VCaP (cell line): ENCODE measurements at regions not wholly inside any gene's neighbourhood (a gene's known extent, or its start where the extent isn't known, plus 50 kb on each side); places are given as distances from the start of the nearest gene placed in this dataset.

Experiments
- H3K27ac ChIP-seq: fragments of 450-650 bp; 2 replicates; pipeline ENCODE4 v1.5.1; 2017
- TF ChIP-seq, protein P1 (sequence below): fragments of 450-650 bp; conservative IDR thresholded peaks from 2 replicates; pipeline ENCODE4 v1.5.1; 2017; ENCODE audit warnings: mild to moderate bottlenecking, moderate library complexity

DNA sequence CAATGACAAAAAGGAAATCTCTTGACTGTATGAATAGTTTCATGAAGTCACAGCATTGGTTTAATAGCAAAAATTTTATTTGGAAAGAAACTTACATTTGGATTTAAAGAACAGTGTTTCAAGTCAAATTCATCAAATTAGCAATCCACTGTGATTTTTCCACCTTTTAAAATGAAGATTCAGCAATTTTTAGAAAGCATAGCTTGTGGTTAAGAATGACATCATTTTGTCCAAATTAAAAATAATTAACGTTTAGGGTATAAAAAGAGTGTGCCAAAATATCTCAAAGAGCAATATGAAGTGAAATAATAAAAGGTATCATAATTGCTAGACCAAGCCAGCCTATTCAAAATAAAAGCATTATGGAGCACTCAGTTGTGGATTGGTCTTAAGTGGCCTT, 114.6 kb downstream of the PAX1 start:
- peak overlapping the region; percentile 75 for H3K27ac ChIP-seq
- TF ChIP-seq, protein P1, sequence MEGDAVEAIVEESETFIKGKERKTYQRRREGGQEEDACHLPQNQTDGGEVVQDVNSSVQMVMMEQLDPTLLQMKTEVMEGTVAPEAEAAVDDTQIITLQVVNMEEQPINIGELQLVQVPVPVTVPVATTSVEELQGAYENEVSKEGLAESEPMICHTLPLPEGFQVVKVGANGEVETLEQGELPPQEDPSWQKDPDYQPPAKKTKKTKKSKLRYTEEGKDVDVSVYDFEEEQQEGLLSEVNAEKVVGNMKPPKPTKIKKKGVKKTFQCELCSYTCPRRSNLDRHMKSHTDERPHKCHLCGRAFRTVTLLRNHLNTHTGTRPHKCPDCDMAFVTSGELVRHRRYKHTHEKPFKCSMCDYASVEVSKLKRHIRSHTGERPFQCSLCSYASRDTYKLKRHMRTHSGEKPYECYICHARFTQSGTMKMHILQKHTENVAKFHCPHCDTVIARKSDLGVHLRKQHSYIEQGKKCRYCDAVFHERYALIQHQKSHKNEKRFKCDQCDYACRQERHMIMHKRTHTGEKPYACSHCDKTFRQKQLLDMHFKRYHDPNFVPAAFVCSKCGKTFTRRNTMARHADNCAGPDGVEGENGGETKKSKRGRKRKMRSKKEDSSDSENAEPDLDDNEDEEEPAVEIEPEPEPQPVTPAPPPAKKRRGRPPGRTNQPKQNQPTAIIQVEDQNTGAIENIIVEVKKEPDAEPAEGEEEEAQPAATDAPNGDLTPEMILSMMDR = no peak

DNA sequence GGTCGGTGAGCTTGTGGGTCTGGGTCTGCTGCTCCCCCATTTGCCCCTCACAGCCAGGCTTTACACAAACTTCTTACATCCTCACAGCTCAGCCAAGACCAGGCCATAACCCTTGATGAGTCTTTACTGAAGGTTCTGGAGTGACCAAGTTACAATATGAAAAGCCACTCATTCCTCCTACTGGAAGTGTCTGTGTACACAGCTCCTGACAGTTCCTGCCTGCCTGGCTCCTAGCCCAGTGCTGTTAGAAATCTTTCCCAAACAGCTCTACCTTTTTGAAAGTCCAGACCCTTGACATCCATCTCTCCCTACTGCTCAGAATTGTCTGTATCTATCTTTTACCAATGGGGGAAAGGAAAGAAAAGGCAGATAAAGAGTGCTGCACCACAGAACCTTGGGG, 106.9 kb downstream of the PAX1 start:
- TF ChIP-seq, protein P1 = no peak
- peak overlapping the region; percentile 79 for H3K27ac ChIP-seq

DNA sequence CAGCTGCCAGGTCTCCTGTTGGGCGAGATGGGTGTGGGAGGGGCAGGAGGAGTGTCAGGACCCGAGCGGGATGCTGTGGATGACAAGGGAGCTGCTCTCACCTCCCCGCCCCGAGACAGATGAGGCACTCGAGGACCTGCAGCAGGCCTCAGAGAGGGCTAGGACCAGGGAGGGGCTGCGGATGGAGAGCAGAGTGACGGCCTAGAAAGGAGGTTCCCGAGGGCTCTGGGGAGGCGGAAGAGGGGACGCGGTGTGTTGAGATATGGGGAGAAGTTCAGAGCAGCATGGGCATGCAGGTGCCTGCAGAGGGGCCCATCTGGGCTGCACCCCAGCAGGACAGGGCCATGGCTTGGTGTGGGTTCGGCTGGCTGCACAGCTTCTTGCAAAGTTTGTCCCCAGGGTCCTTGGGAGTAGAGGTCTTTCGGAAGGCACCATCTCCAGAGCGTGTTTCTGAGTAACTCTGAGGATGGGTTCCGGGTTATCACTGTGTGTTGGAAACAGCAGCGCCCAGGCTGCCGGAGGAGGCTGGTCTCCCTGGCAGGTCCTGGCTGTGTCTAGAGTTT, 104.6 kb downstream of the PAX1 start:
- TF ChIP-seq, protein P1 = no peak
- no peak overlapping the region for H3K27ac ChIP-seq

DNA sequence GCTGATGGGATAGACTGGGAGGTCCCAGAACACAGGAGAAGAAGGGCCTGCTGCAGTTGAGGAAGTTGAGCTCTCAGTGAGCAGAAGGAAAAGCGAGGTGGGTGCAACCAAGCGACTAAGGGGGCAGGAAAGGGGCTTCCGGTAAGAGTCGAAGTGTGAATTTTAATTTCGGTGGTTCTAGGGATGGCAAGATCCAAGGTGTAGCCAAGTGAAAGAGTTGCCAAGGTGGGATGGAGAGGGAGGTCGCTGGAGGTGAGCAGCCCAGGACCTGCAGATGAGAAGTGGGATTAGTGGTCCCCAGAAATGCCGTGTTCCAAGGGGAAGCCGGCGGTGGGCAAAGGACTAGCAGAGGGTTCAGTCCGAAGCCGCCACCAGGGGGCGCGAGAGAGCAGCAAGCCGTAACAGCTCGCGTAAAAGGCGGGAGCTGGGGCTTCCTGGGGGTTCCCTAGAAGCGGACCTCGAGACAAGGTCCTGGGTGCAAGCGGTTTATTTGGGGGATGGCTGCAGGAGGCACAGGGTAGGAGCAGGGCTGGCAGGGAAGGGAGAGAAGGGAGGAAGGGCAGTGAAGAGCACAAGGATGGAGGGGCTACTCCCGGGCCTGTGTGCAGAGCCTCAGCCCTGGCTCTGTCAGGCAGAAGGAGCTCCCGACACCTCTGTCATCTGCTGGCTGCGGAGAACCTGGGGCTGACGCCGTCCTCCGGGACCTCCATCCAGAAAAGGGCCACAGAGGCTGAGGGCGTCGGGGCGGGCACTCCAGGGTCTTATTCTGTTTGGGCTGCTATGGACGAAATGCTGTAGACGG, 103.6 kb downstream of the PAX1 start:
- TF ChIP-seq, protein P1 = peak; percentile 44
- H3K27ac ChIP-seq = no peak overlapping the region

- TF ChIP-seq, protein P1 = no peak
- no peak overlapping the region for H3K27ac ChIP-seq
Observed at GRCh38 chr20:21808139-21808538, 102.7 kb downstream of the PAX1 start.

DNA sequence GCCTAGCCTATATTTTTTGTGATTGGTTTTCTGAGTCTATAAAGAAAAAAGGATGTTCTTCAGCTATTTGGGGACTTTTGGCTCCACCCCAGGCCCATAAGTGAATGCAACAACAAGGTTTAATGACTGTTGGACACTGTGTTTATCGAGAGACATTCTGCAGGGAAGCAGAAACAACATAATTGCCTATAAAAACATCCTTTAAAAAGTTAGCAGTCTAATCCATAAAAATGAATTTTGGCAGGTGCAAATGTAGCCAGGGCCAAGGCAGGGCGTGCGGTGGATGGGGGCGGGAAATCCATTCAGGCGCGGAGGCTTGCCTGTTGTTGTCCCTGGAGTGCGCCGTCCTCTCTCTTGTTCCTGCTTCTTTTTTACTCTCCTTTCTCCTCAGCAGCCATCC, 99.3 kb downstream of the PAX1 start:
- peak overlapping the region; percentile 64 for H3K27ac ChIP-seq
- TF ChIP-seq, protein P1 = no peak

DNA sequence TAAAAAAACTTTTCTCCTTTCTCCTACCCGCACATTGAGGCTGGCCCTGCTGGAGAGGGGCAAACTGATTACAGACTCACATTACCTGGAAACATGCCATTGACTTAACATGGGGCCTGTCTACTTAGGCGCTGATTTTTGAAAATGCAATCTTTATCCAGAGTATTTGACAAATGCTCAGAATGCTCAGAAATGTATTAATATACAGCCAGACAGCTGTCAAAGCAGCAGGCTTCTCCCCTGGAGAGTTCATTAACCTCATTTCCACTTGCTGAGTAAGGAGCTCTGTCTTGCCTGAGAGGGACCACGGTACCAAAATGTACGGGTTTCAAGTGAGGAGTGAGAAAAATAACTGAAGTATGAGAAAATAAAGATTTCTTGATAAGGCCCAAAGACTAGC, 95.7 kb downstream of the PAX1 start:
- H3K27ac ChIP-seq = no peak overlapping the region
- TF ChIP-seq, protein P1 = no peak
